Thyroid gland (tissue), 4 donors: ENCODE measurements at regions not wholly inside any gene's neighbourhood (a gene's known extent, or its start where the extent isn't known, plus 50 kb on each side); places are given as distances from the start of the nearest gene placed in this dataset.

Experiments used
- DNase-seq, 2 donors: peaks; one replicate each; pipeline ENCODE4 v3.0.0-alpha.2; 2019
- H3K27ac ChIP-seq, 3 donors: fragments of 200-600 bp; sonication (generic); 1 replicate in 2 of 3; 2 replicates in 1 of 3; pipeline ENCODE4 v1.5.1; 2016 to 2019; ENCODE audit warnings: mild to moderate bottlenecking in 1 of 3, moderate library complexity in 1 of 3
- H3K27me3 ChIP-seq: fragments of 200-600 bp; sonication (generic); one replicate; pipeline ENCODE4 v1.5.1; 2019
- H3K36me3 ChIP-seq, 2 donors: fragments of 200-600 bp; sonication (generic); one replicate each; pipeline ENCODE4 v1.5.1; 2016 to 2019
- H3K4me1 ChIP-seq, 2 donors: fragments of 200-600 bp; sonication (generic); one replicate each; pipeline ENCODE4 v1.5.1; 2017 to 2019
- H3K4me3 ChIP-seq, 3 donors: fragments of 200-600 bp; sonication (generic); replicated peaks in 1 of 3; 1 replicate in 2 of 3; 2 replicates in 1 of 3; pipeline ENCODE4 v1.5.1; 2016; ENCODE audit warnings: mild to moderate bottlenecking in 1 of 3
- H3K9me3 ChIP-seq: fragments of 200-600 bp; sonication (generic); one replicate; pipeline ENCODE4 v1.5.1; 2017
- CTCF ChIP-seq, 6 experiments: fragments of 200-600 bp in 3 of 6; fragments of 450-650 bp in 3 of 6; sonication (generic) in 3 of 6; IDR thresholded peaks; one replicate each; pipeline ENCODE4 v1.5.1; 2016 to 2019; ENCODE audit warnings: antibody characterized with exemption in 6 of 6, mild to moderate bottlenecking in 2 of 6, inconsistent platforms in 1 of 6, moderate library complexity in 1 of 6
- POLR2A ChIP-seq, 2 donors: fragments of 450-650 bp; IDR thresholded peaks; one replicate each; pipeline ENCODE4 v1.6.1; 2017; ENCODE audit warnings: antibody characterized with exemption in 2 of 2, mild to moderate bottlenecking in 2 of 2, moderate library complexity in 1 of 2
- WGBS, 2 donors: methylation state at CpG; one replicate each; pipeline ENCODE4 v1.1.5; 2017; 5-methylcytosine and 5-hydroxymethylcytosine counted together
- intact Hi-C: fragments of 100-400 bp; cut with DNase I; formaldehyde crosslinking; loops from one replicate; pipeline ENCODE4 v1.15.1; 2023

- Histone ChIP-seq H3K36me3 (no peaks in the 10 kb centered on the region), H3K27me3 (no peaks in the 10 kb centered on the region), H3K27ac (no peak overlapping the region), H3K4me3 (no peak overlapping the region), H3K9me3 (no peaks in the 10 kb centered on the region), H3K4me1 (no peaks in the 10 kb centered on the region)
- peak; percentile 25 to 86 (median 75) for TF ChIP-seq CTCF (IDR thresholded peaks at IDR 0.05)
- no peak for TF ChIP-seq POLR2A (IDR thresholded peaks at IDR 0.05)
- WGBS, 2 donors = 30 to 34% methylated on average over 6 of the region's 6 CpGs
- peak; percentile 54 to 59 for DNase-seq
- intact Hi-C loops = no loop called here
These were observed 143.2 kb downstream of the BBOX1 start for GRCh38 chr11:27183672-27184457.

- intact Hi-C loops = no loop called here
These were observed 138.7 kb downstream of the BBOX1 start for GRCh38 chr11:27179334-27179733.

GRCh38 chr11:27178859-27179258 is 138.2 kb downstream of the BBOX1 start:
- H3K36me3 ChIP-seq = no peaks in the 10 kb centered on the region
- H3K4me1 ChIP-seq = peaks cover 8 to 11% of the 10 kb centered on the region in 2 donors
- TF ChIP-seq CTCF (IDR thresholded peaks at IDR 0.05) (no peak), POLR2A (IDR thresholded peaks at IDR 0.05) (no peak)
- no peak overlapping the region for H3K4me3 ChIP-seq
- DNase-seq = no peak
- H3K27ac ChIP-seq = no peak overlapping the region
- intact Hi-C loops = no loop called here
- WGBS, 2 donors = 88 to 95% methylated on average over 5 of the region's 5 CpGs
- no peaks in the 10 kb centered on the region for H3K9me3 ChIP-seq
- H3K27me3 ChIP-seq = no peaks in the 10 kb centered on the region

More at GRCh38 chr11:27179334-27179733, 138.7 kb downstream of the BBOX1 start:
- Histone ChIP-seq H3K27ac (no peak overlapping the region), H3K27me3 (no peaks in the 10 kb centered on the region), H3K4me1 (peaks cover 4 to 6% of the 10 kb centered on the region in 2 donors), H3K36me3 (no peaks in the 10 kb centered on the region), H3K9me3 (no peaks in the 10 kb centered on the region), H3K4me3 (no peak overlapping the region)
- no peak for TF ChIP-seq POLR2A (IDR thresholded peaks at IDR 0.05)
- TF ChIP-seq CTCF (IDR thresholded peaks at IDR 0.05) = no peak
- WGBS, 2 donors = 85 to 89% methylated on average over 3 of the region's 3 CpGs
- DNase-seq = no peak
